Fibroblast of the aortic adventitia (primary cell): ENCODE measurements at regions not wholly inside any gene's neighbourhood (a gene's known extent, or its start where the extent isn't known, plus 50 kb on each side); places are given as distances from the start of the nearest gene placed in this dataset.
A peak's percentile ranks its signal among the peaks of the same experiment; 100 is the strongest.

ENCODE experiments used
- DNase-seq: peaks from one replicate; pipeline ENCODE4 v3.0.0-alpha.2; 2010; ENCODE audit warnings: low read depth
- H3K4me3 ChIP-seq: 2 replicates; pipeline ENCODE4 v1.5.1; 2011; ENCODE audit warnings: low read depth, mild to moderate bottlenecking, control low read depth, low read length, moderate library complexity
- TF ChIP-seq, protein P1 (sequence below): IDR thresholded peaks from 2 replicates; pipeline ENCODE4 v1.5.1; 2011; ENCODE audit warnings: mild to moderate bottlenecking, low read length, control low read depth, inconsistent platforms; ENCODE audit not compliant: insufficient read depth

DNA sequence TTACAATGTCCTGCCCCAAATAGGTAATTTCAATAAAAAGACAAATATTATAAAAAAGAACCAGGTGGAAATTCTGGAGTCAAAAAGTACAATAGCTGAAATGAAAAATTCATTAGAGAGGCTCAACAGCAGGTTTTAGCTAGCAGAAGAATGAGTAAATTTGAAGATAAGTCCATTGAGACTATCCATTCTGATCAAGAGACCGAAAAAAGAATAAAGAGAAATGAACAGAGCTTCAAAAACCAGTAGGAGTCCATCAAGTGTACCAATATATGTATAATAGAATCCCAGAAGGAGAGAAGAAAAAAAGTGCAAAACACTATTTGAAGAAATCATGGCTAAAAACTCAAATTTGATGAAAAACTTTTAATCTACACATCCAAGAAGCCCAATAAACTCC is 60.5 kb upstream of the POMGNT2 start:
- no peak overlapping the region for H3K4me3 ChIP-seq
- no peak for DNase-seq
- TF ChIP-seq, protein P1, sequence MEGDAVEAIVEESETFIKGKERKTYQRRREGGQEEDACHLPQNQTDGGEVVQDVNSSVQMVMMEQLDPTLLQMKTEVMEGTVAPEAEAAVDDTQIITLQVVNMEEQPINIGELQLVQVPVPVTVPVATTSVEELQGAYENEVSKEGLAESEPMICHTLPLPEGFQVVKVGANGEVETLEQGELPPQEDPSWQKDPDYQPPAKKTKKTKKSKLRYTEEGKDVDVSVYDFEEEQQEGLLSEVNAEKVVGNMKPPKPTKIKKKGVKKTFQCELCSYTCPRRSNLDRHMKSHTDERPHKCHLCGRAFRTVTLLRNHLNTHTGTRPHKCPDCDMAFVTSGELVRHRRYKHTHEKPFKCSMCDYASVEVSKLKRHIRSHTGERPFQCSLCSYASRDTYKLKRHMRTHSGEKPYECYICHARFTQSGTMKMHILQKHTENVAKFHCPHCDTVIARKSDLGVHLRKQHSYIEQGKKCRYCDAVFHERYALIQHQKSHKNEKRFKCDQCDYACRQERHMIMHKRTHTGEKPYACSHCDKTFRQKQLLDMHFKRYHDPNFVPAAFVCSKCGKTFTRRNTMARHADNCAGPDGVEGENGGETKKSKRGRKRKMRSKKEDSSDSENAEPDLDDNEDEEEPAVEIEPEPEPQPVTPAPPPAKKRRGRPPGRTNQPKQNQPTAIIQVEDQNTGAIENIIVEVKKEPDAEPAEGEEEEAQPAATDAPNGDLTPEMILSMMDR, result no peak

DNA sequence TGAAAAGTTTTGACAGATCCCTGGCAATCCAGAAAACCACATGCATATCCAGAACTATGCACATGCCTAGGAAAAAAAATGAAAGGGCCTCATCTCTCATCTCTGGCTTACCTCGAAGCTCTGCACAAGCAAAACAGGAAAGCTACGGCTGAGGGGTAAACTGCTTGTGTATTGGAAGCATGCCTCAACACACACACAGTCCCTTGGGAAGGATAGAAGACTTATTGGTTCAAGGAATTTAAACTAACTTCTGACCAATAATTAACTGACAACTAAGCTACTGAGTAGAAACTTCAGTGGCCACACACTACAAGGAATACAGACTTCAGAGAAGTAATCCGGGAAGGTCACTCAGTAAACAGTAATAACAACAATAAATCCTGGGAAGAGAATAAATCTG is 59.9 kb upstream of the POMGNT2 start:
- TF ChIP-seq, protein P1, result no peak
- no peak for DNase-seq
- no peak overlapping the region for H3K4me3 ChIP-seq

DNA sequence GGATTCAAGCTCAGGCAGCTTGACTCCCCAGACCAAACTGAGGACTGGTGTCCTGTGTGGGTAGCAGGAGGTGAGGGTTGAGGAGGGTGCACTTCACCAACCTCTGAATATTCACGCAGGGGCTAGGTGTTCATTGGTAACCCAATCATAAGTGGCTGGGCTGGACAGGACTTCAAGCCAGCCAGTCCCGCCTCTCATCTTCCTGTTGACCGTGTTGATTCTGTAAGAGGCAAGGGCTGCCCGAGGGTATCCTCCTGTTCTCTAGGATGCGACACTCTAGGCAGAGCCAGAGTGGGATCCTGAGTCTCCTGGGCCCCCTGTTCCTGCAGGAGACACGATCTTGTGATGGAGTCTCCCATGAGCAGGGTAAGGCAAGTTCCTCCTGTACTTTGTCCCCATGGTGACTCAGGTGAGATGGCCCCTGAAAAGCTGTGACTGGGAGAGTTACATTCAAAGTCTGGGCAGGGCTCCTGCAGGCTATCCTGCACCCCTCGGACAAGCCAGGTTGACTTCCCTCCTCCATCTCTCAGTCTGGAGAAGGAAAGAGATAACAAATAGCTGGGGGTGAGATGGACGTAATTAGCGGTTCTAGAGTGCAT is 58.1 kb upstream of the POMGNT2 start:
- no peak overlapping the region for H3K4me3 ChIP-seq
- TF ChIP-seq, protein P1, result no peak
- DNase-seq, result no peak

DNA sequence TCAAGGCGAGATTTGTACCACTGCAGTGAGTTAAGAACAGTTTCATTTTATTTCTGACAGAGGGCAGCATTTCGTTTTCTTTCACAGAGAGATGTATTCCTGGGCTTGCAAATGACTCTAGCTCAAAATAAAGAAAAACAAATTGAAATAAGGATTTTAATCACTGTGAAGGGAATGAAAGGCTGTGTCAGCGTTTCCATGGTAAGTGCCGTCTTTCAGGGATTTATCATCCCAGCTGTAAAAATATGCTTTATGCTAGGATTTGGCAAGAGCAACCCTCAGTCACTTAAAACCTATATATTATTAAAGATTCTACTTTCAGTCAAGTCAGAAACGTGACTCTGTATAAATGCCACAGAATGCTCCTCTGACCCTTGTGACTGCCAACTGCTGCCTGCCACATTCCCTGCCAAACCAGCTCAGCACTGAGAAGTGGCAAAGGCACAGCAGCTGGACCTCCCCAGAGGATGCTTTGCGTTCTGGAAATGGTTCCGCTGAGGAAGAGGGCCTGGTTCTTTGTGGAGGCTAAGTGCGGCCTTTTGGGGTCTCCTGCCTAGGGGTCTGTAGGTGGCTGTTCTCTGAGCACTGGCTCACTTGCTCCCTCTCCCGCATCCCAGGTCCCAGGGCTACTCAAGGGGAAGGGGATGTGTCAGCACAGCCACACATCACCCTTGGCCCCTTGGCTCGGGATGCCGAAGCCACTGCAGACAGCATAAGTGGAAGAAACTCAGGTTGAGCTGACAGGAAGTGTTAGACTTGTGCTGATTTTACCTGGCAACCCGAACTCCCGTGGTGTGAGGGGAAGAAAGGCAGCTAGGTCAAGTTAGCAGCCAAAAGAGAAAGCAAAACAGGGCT is 56.6 kb upstream of the POMGNT2 start:
- H3K4me3 ChIP-seq, result no peak overlapping the region
- DNase-seq, result peak; percentile 69
- TF ChIP-seq, protein P1, result peak; percentile 32

DNA sequence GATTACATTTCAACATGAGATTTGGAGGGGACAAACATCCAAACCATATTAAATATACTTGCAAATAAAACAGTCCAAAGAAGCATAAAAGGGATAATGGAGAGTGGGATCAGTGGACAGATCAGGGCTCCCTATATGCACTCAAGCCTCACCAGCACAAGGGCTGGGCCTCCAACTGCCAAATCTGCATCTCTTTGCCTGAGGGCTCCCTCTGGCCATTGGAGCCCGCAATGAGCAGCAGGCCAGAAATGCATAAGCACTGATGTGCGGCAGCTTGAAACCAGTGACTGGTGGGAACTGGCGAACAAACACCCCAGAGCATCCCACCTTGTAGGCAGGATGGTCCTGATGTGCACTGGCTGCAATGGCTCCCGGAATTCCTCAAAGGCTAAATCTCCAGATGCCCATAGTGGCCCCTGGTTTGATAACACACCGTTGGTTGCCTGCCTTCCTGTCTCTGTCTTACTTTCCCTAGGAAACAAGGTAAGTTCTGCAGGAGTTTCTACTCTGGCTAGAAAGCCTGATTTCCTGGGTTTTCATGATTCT is 55.9 kb upstream of the POMGNT2 start:
- no peak overlapping the region for H3K4me3 ChIP-seq
- TF ChIP-seq, protein P1, result no peak
- no peak for DNase-seq

DNA sequence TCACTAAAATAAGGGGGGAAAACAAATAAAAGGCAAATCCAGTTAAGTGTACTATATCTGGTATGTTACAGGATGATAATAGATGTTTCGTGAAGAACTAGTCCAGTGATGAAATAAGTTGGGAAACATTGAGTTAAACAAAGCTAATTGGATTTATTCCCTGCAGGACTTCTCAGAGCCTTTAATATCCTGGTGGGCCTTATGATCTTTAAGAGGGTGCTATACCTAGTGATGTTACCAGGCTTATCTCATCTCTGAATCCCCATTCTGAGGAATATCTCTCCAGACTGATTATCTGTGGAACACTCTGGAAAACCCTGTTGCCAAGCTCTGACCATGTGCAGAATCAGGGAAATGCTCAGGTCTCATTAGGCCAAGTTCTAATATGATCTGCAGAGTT is 54.8 kb upstream of the POMGNT2 start:
- no peak for DNase-seq
- no peak overlapping the region for H3K4me3 ChIP-seq
- TF ChIP-seq, protein P1, result no peak
